Forelimb muscle (tissue), 1 donor: ENCODE measurements at regions not wholly inside any gene's neighbourhood (a gene's known extent, or its start where the extent isn't known, plus 50 kb on each side); places are given as distances from the start of the nearest gene placed in this dataset.

Experiments used
- DNase-seq: peaks from one replicate; pipeline ENCODE4 v3.0.0-alpha.2; 2013; ENCODE audit warnings: low read depth

- DNase-seq = no peak
These were observed 55.2 kb upstream of the KCNH8 start for GRCh38 chr3:19093084-19093483.

- DNase-seq = no peak
These were observed 70.9 kb upstream of the KCNH8 start for GRCh38 chr3:19077388-19077787.

GRCh38 chr3:19075037-19075436 lies 73.3 kb upstream of the KCNH8 start:
- no peak for DNase-seq

GRCh38 chr3:19074257-19074900 lies 73.9 kb upstream of the KCNH8 start:
- no peak for DNase-seq

GRCh38 chr3:19073341-19074105 lies 74.8 kb upstream of the KCNH8 start:
- no peak for DNase-seq

- no peak for DNase-seq
These were observed 78.0 kb upstream of the KCNH8 start for GRCh38 chr3:19070325-19070724.

- DNase-seq = no peak
These were observed 83.3 kb upstream of the KCNH8 start for GRCh38 chr3:19065027-19065426.

- no peak for DNase-seq
These were observed 84.4 kb upstream of the KCNH8 start for GRCh38 chr3:19063936-19064335.

- no peak for DNase-seq
These were observed 87.9 kb upstream of the KCNH8 start for GRCh38 chr3:19060404-19060803.

GRCh38 chr3:19052874-19053273 lies 95.4 kb upstream of the KCNH8 start:
- DNase-seq = no peak

- no peak for DNase-seq
These were observed 101.9 kb upstream of the KCNH8 start for GRCh38 chr3:19046440-19046839.

- no peak for DNase-seq
These were observed 117.8 kb upstream of the KCNH8 start for GRCh38 chr3:19030522-19030839.

- no peak for DNase-seq
These were observed 118.3 kb upstream of the KCNH8 start for GRCh38 chr3:19029837-19030521.

GRCh38 chr3:19025441-19025840 lies 122.9 kb upstream of the KCNH8 start:
- no peak for DNase-seq

- no peak for DNase-seq
These were observed 125.8 kb upstream of the KCNH8 start for GRCh38 chr3:19022546-19022945.

- DNase-seq = no peak
These were observed 131.5 kb upstream of the KCNH8 start for GRCh38 chr3:19016851-19017250.

- no peak for DNase-seq
These were observed 134.4 kb upstream of the KCNH8 start for GRCh38 chr3:19013879-19014278.

GRCh38 chr3:19012846-19013245 lies 135.5 kb upstream of the KCNH8 start:
- DNase-seq = no peak

- no peak for DNase-seq
These were observed 145.7 kb upstream of the KCNH8 start for GRCh38 chr3:19002606-19003005.

GRCh38 chr3:18998069-18998468 lies 150.2 kb upstream of the KCNH8 start:
- DNase-seq = no peak

- no peak for DNase-seq
These were observed 155.6 kb upstream of the KCNH8 start for GRCh38 chr3:18992709-18993108.

- DNase-seq = no peak
These were observed 159.0 kb upstream of the KCNH8 start for GRCh38 chr3:18989237-18989795.
